Testis (tissue), 2 donors: ENCODE measurements at regions not wholly inside any gene's neighbourhood (a gene's known extent, or its start where the extent isn't known, plus 50 kb on each side); places are given as distances from the start of the nearest gene placed in this dataset.
"Not testable (repeated sequence)": the region's sequence is repeated elsewhere in the genome, so short reads cannot be mapped to it uniquely, and the experiment has no call there.

ENCODE experiments used
- DNase-seq: peaks from one replicate; pipeline ENCODE4 v3.0.0-alpha.2; 2019
- H3K27ac ChIP-seq, 2 donors: fragments of 200-600 bp; sonication (generic); one replicate each; pipeline ENCODE4 v1.5.1; 2019
- H3K27me3 ChIP-seq: fragments of 200-600 bp; sonication (generic); one replicate; pipeline ENCODE4 v1.5.1; 2019
- H3K36me3 ChIP-seq: fragments of 200-600 bp; sonication (generic); one replicate; pipeline ENCODE4 v1.5.1; 2017; ENCODE audit warnings: low read depth; ENCODE audit errors: missing control alignments
- H3K4me1 ChIP-seq: fragments of 200-600 bp; sonication (generic); one replicate; pipeline ENCODE4 v1.5.1; 2019
- H3K4me3 ChIP-seq, 2 donors: fragments of 200-600 bp; sonication (generic); one replicate each; pipeline ENCODE4 v1.5.1; 2017 to 2019
- H3K9me3 ChIP-seq: fragments of 200-600 bp; sonication (generic); one replicate; pipeline ENCODE4 v1.5.1; 2017
- WGBS, 2 donors: methylation state at CpG; one replicate each; pipeline ENCODE4 v1.1.5; 2018; 5-methylcytosine and 5-hydroxymethylcytosine counted together
- intact Hi-C: fragments of 100-400 bp; cut with DNase I; formaldehyde crosslinking; loops from one replicate; pipeline ENCODE4 v1.15.1; 2023; ENCODE audit warnings: low total_unique reads

DNA sequence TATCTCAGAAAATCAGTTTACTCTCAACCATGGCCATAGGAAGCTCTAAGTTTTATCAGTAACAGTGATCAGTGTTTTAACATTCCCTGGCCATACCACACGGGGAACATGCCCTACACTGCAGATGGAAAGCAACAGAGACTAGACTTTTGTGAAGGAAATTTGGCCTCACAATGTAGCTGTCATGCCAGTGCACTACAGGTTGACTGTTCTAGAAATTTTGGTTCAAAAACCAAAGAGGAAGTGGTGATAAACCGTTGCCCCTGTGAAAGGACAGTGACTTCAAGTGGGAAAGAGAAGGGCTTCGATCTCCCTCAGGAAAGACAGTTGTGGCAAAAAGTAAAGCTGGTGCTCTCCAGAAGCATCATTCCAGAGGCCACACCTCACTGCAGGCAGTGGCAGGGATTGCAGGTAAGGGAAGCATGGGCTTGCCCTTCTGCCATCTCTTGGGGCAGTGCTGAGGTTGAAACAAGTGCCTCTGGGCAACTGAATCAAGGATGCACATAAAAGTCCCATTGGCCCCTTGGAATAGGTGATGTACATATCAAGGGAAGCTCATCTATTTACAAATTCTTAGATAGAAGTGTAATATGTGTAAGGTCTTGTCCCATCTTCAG lies 143.4 kb downstream of the PPIAL4A start:
- DNase-seq, H3K36me3 ChIP-seq, H3K4me3 ChIP-seq, H3K9me3 ChIP-seq, intact Hi-C loops, H3K27ac ChIP-seq, H3K27me3 ChIP-seq, H3K4me1 ChIP-seq: not testable (repeated sequence)
- WGBS, 2 donors = 64 to 74% methylated on average over 2 to 3 of the region's 3 CpGs

GRCh38 chr1:121036792-121037191 lies 147.2 kb downstream of the PPIAL4A start:
- intact Hi-C loops, H3K9me3 ChIP-seq, H3K27ac ChIP-seq, H3K4me1 ChIP-seq, H3K36me3 ChIP-seq, H3K27me3 ChIP-seq, H3K4me3 ChIP-seq, DNase-seq: not testable (repeated sequence)
- WGBS, 2 donors = no CpG with 5 or more reads among the region's 4 CpGs

- H3K27me3 ChIP-seq, H3K36me3 ChIP-seq, H3K27ac ChIP-seq, H3K4me1 ChIP-seq, intact Hi-C loops, H3K9me3 ChIP-seq, H3K4me3 ChIP-seq, DNase-seq: not testable (repeated sequence)
- WGBS, 2 donors = no CpG with 5 or more reads among the region's 4 CpGs
Measured at GRCh38 chr1:121040974-121041373, 143.2 kb downstream of the FAM72B start.

GRCh38 chr1:121041497-121041896 lies 142.6 kb downstream of the FAM72B start:
- H3K27ac ChIP-seq, H3K9me3 ChIP-seq, intact Hi-C loops, DNase-seq, H3K27me3 ChIP-seq, H3K36me3 ChIP-seq, H3K4me1 ChIP-seq, H3K4me3 ChIP-seq: not testable (repeated sequence)
- WGBS, 2 donors = 90 to 95% methylated on average over 2 to 3 of the region's 3 CpGs

DNA sequence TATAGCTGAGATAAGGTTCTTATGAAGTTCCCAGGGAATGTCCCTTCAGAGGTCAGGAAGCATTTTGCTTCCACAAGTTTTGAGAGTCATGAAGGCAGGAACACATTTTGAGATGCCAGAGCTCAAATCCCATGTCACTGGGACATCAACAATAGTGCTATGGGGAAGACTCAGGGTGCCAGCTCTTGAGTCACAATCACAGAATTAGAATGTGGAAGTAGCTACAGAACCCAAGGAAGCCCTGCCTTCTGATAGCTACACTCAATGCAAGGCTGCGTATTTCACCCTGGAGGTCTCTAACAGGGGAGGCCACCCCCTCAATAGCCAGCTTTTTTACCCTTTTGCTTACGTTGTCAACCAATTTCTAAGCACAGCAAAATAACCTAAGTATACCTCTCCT lies 141.3 kb downstream of the FAM72B start:
- H3K27me3 ChIP-seq, H3K4me1 ChIP-seq, DNase-seq, H3K4me3 ChIP-seq, H3K9me3 ChIP-seq, intact Hi-C loops, H3K27ac ChIP-seq, H3K36me3 ChIP-seq: not testable (repeated sequence)
- 83% methylated on average over 2 of the region's 2 CpGs; no CpG with 5 or more reads in 1 of the 2 donors for WGBS, 2 donors

- H3K36me3 ChIP-seq, H3K4me1 ChIP-seq, H3K27ac ChIP-seq, intact Hi-C loops, H3K4me3 ChIP-seq, DNase-seq, H3K27me3 ChIP-seq, H3K9me3 ChIP-seq: not testable (repeated sequence)
- WGBS, 2 donors = 0 to 18% methylated on average over 6 to 19 of the region's 21 CpGs
Measured at GRCh38 chr1:121048293-121048752, 135.8 kb downstream of the FAM72B start.

GRCh38 chr1:121048769-121049443 lies 135.2 kb downstream of the FAM72B start:
- H3K9me3 ChIP-seq, H3K27me3 ChIP-seq, H3K4me3 ChIP-seq, intact Hi-C loops, H3K27ac ChIP-seq, H3K36me3 ChIP-seq, H3K4me1 ChIP-seq, DNase-seq: not testable (repeated sequence)
- 34% methylated on average over 7 of the region's 13 CpGs; no CpG with 5 or more reads in 1 of the 2 donors for WGBS, 2 donors

- 75 to 91% methylated on average over 4 to 5 of the region's 5 CpGs for WGBS, 2 donors
- intact Hi-C loops, DNase-seq: not testable (repeated sequence)
Measured at GRCh38 chr1:121050097-121050496, 134.0 kb downstream of the FAM72B start.

GRCh38 chr1:121051161-121051790 lies 132.9 kb downstream of the FAM72B start:
- H3K4me3 ChIP-seq, H3K27ac ChIP-seq, H3K4me1 ChIP-seq, H3K36me3 ChIP-seq, H3K9me3 ChIP-seq, H3K27me3 ChIP-seq, intact Hi-C loops, DNase-seq: not testable (repeated sequence)
- 23 to 24% methylated on average over 10 to 23 of the region's 40 CpGs for WGBS, 2 donors

More at GRCh38 chr1:121050097-121050496, 134.0 kb downstream of the FAM72B start:
- not testable (repeated sequence) for H3K4me3 ChIP-seq, H3K27ac ChIP-seq, H3K4me1 ChIP-seq, H3K36me3 ChIP-seq, H3K27me3 ChIP-seq, H3K9me3 ChIP-seq

GRCh38 chr1:121052081-121052660 lies 132.0 kb downstream of the FAM72B start:
- DNase-seq, intact Hi-C loops, H3K4me1 ChIP-seq, H3K27me3 ChIP-seq, H3K9me3 ChIP-seq, H3K36me3 ChIP-seq, H3K27ac ChIP-seq, H3K4me3 ChIP-seq: not testable (repeated sequence)
- WGBS, 2 donors = 20 to 23% methylated on average over 7 to 16 of the region's 34 CpGs

DNA sequence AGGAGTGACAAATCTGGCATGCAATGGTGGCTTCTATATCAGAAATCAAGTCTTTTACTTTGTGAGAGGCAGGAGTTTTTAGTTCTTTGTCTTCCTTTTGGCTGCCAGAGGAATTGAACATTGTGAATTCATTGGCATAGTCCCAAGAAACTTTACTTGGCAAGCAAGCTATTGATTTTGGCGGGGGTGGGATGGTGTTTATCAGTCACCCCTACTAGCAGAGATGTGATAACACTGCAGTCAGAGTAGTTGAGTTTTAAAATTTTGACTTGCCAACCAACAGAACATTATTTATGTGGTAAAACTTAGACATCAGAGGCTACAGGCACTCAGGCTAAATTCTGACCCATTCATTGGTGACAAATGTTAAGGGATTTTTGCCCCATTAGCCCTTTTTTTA lies 129.2 kb downstream of the FAM72B start:
- DNase-seq, H3K4me1 ChIP-seq, H3K9me3 ChIP-seq, H3K27ac ChIP-seq, H3K27me3 ChIP-seq, H3K4me3 ChIP-seq, intact Hi-C loops, H3K36me3 ChIP-seq: not testable (repeated sequence)
- WGBS, 2 donors = 0% methylated on average over 1 of the region's 1 CpG; no CpG with 5 or more reads in 1 of the 2 donors

- 60% methylated on average over 1 of the region's 1 CpG; no CpG with 5 or more reads in 1 of the 2 donors for WGBS, 2 donors
- H3K27ac ChIP-seq, H3K27me3 ChIP-seq, intact Hi-C loops, H3K4me1 ChIP-seq, H3K36me3 ChIP-seq, H3K9me3 ChIP-seq, DNase-seq, H3K4me3 ChIP-seq: not testable (repeated sequence)
Measured at GRCh38 chr1:121066925-121067324, 117.2 kb downstream of the FAM72B start.
